H1 (cell line): ENCODE measurements at regions not wholly inside any gene's neighbourhood (a gene's known extent, or its start where the extent isn't known, plus 50 kb on each side); places are given as distances from the start of the nearest gene placed in this dataset.

Source experiments
- BRCA1 ChIP-seq: IDR thresholded peaks from 2 replicates; pipeline ENCODE4 v1.6.1; 2012; ENCODE audit warnings: low read depth, low read length, improper control_type of control experiment
- CHD2 ChIP-seq: IDR thresholded peaks from 2 replicates; pipeline ENCODE4 v1.6.1; 2012; ENCODE audit warnings: low read length, improper control_type of control experiment
- KDM4A ChIP-seq: IDR thresholded peaks from one replicate; pipeline ENCODE4 v1.7.1; 2012; ENCODE audit warnings: low read depth, mild to moderate bottlenecking, moderate library complexity, low read length, inconsistent platforms; ENCODE audit not compliant: severe bottlenecking
- RNF2 ChIP-seq: fragments of 200-900, 300-1000 bp; sonication (generic); IDR thresholded peaks from 2 replicates; pipeline ENCODE4 v1.7.1; 2016; ENCODE audit warnings: borderline replicate concordance, low read depth, mild to moderate bottlenecking, antibody characterized with exemption, low read length; ENCODE audit not compliant: poor library complexity, severe bottlenecking; ENCODE audit errors: missing control alignments

GRCh38 chr10:2925631-2926030, 141.7 kb upstream of the PFKP start (continued):
- TF ChIP-seq RNF2 (no peak), BRCA1 (no peak), CHD2 (no peak), KDM4A (no peak)
